ENCODE measurements at regions not wholly inside any gene's neighbourhood (a gene's known extent, or its start where the extent isn't known, plus 50 kb on each side); places are given as distances from the start of the nearest gene placed in this dataset.

DNA sequence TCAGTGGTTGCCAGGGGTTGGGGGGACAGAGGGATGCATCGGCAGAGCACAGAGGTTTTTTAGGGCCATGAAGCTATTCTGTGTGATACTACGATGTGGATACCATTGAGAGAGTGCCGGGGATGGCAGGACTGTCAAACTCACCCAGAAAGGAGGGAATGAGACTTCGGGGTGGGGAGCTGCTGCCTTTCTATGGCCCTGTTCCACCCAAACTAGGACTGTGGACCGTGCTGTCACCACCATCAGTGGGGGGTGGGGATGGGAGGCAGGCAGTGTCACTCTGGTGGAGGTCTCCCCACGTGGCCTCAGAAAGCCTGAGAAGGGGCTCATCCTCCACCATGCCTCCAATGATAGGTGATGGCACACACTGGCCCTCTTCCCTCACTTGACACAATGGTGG lies 146.2 kb downstream of the PTPN20 start:
- DNase-seq (ENCODE audit: low spot score): no peak
- Histone ChIP-seq H3K27me3 (replicated peaks; ENCODE audit: insufficient read depth) (no peaks in the 10 kb centered on the region), H3K9me3 (no peaks in the 10 kb centered on the region), H3K36me3 (no peaks in the 10 kb centered on the region), H3K27ac (no peak overlapping the region), H3K4me3 (no peak overlapping the region), H3K4me1 (replicated peaks) (no peaks in the 10 kb centered on the region)
- 94% methylated on average over 6 of the region's 6 CpGs for WGBS
- intact Hi-C loops (cut with DNase I): no loop called here
- TF ChIP-seq, protein P1, sequence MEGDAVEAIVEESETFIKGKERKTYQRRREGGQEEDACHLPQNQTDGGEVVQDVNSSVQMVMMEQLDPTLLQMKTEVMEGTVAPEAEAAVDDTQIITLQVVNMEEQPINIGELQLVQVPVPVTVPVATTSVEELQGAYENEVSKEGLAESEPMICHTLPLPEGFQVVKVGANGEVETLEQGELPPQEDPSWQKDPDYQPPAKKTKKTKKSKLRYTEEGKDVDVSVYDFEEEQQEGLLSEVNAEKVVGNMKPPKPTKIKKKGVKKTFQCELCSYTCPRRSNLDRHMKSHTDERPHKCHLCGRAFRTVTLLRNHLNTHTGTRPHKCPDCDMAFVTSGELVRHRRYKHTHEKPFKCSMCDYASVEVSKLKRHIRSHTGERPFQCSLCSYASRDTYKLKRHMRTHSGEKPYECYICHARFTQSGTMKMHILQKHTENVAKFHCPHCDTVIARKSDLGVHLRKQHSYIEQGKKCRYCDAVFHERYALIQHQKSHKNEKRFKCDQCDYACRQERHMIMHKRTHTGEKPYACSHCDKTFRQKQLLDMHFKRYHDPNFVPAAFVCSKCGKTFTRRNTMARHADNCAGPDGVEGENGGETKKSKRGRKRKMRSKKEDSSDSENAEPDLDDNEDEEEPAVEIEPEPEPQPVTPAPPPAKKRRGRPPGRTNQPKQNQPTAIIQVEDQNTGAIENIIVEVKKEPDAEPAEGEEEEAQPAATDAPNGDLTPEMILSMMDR (IDR thresholded peaks at IDR 0.05): no peak
- TF ChIP-seq POLR2AphosphoS5 (IDR thresholded peaks at IDR 0.05) (no peak), POLR2A (IDR thresholded peaks at IDR 0.05) (no peak)

DNA sequence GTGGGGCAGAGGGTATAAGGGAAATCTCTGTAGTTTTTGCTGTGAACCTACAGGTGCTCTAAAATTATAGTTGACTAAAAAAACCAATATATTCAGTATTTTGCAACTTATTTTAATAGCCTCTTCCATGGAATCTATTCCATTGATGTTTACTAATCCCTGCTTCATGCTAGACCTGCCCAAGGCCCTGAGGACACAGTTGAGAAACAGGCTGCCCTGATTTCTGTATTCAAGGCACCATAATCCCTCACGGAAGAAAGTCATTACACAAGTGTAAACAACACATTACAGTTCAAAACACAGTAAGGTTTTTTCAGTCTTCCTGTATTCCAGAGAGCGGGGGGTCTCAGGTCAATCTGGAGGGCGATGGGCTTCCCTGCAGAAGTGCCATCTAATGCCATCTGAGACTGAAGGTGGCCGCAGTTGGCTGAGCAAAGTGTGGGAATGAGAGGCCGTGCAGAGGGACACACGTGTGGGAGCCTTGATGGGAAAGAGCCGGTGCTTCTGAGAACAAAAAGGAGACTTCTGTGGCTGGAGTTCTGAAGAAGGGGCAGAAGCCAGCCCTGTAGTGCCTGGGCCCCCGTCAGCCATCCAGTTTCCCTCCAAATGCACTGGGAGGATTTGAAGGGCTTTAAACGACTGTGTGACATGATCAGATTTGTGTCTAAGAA lies 146.9 kb downstream of the PTPN20 start:
- Histone ChIP-seq H3K4me3 (no peak overlapping the region), H3K36me3 (no peaks in the 10 kb centered on the region), H3K9me3 (no peaks in the 10 kb centered on the region), H3K27me3 (replicated peaks; ENCODE audit: insufficient read depth) (no peaks in the 10 kb centered on the region), H3K4me1 (replicated peaks) (no peaks in the 10 kb centered on the region), H3K27ac (no peak overlapping the region)
- no peak for TF ChIP-seq POLR2AphosphoS5 (IDR thresholded peaks at IDR 0.05)
- TF ChIP-seq, protein P1 (IDR thresholded peaks at IDR 0.05): no peak
- TF ChIP-seq POLR2A (IDR thresholded peaks at IDR 0.05): no peak
- 82% methylated on average over 9 of the region's 9 CpGs for WGBS
- intact Hi-C loops (cut with DNase I): no loop called here
- no peak for DNase-seq (ENCODE audit: low spot score)

- intact Hi-C loops (cut with DNase I): no loop called here
- Histone ChIP-seq H3K4me3 (no peak overlapping the region), H3K36me3 (no peaks in the 10 kb centered on the region), H3K4me1 (replicated peaks) (no peaks in the 10 kb centered on the region), H3K9me3 (no peaks in the 10 kb centered on the region), H3K27me3 (replicated peaks; ENCODE audit: insufficient read depth) (no peaks in the 10 kb centered on the region), H3K27ac (no peak overlapping the region)
- 70% methylated on average over 11 of the region's 11 CpGs for WGBS
- TF ChIP-seq POLR2AphosphoS5 (IDR thresholded peaks at IDR 0.05): no peak
- no peak for TF ChIP-seq POLR2A (IDR thresholded peaks at IDR 0.05)
- TF ChIP-seq, protein P1 (IDR thresholded peaks at IDR 0.05): no peak
- DNase-seq (ENCODE audit: low spot score): no peak
Measured at GRCh38 chr10:47058961-47059391, 147.7 kb downstream of the PTPN20 start.

DNA sequence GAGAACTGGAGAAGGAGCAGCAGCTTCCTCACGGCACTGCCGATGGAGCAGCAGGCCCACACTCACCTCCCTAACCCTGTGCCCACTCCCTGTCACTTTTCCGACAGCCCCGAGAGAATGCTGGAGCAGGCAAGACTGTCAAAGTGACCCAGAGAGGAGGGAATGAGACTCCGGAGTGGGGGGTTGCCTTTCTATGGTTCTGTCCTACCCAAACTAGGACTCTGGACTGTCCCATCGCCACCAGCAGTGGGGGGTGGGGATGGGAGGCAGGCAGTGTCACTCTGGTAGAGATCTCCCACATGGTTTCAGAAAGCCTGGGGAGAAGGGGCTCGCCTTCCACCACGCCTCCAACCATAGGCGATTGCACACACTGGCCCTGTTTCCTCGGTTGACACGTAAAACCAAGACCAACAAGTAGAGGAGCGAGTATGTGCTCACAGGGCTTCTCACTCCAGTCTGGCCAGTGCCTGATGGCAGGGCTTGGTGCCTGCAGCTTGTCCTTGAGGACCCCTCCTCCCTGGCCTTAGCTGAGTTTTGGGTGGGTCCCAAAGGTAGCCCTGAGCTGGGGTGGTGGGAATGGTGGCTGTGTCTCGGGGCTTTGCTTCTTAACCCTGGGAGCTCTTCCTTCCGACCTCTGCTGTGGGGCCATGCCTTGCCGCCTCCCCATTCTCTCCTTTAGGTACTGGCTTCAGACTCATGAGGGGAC lies 148.5 kb downstream of the PTPN20 start:
- 89% methylated on average over 15 of the region's 15 CpGs for WGBS
- TF ChIP-seq POLR2A (IDR thresholded peaks at IDR 0.05) (no peak), POLR2AphosphoS5 (IDR thresholded peaks at IDR 0.05) (no peak)
- TF ChIP-seq, protein P1 (IDR thresholded peaks at IDR 0.05): no peak
- Histone ChIP-seq H3K4me1 (replicated peaks) (no peaks in the 10 kb centered on the region), H3K4me3 (no peak overlapping the region), H3K27me3 (replicated peaks; ENCODE audit: insufficient read depth) (no peaks in the 10 kb centered on the region), H3K9me3 (no peaks in the 10 kb centered on the region), H3K36me3 (no peaks in the 10 kb centered on the region), H3K27ac (no peak overlapping the region)
- intact Hi-C loops (cut with DNase I): no loop called here
- no peak for DNase-seq (ENCODE audit: low spot score)

- H3K27me3 ChIP-seq (replicated peaks; ENCODE audit: insufficient read depth): no peaks in the 10 kb centered on the region
- no peaks in the 10 kb centered on the region for H3K9me3 ChIP-seq
- WGBS: 89% methylated on average over 5 of the region's 5 CpGs
- H3K27ac ChIP-seq: no peak overlapping the region
- DNase-seq (ENCODE audit: low spot score): no peak
- H3K36me3 ChIP-seq: no peaks in the 10 kb centered on the region
- TF ChIP-seq POLR2A (IDR thresholded peaks at IDR 0.05) (no peak), POLR2AphosphoS5 (IDR thresholded peaks at IDR 0.05) (no peak)
- TF ChIP-seq, protein P1 (IDR thresholded peaks at IDR 0.05): no peak
- no peak overlapping the region for H3K4me3 ChIP-seq
- no peaks in the 10 kb centered on the region for H3K4me1 ChIP-seq (replicated peaks)
- intact Hi-C loops (cut with DNase I): no loop called here
Measured at GRCh38 chr10:47060356-47060755, 149.1 kb downstream of the PTPN20 start.

Data from prostate gland (tissue), 2 donors.